ENCODE measurements at regions not wholly inside any gene's neighbourhood (a gene's known extent, or its start where the extent isn't known, plus 50 kb on each side); places are given as distances from the start of the nearest gene placed in this dataset.
"Not testable (repeated sequence)": the region's sequence is repeated elsewhere in the genome, so short reads cannot be mapped to it uniquely, and the experiment has no call there.

DNA sequence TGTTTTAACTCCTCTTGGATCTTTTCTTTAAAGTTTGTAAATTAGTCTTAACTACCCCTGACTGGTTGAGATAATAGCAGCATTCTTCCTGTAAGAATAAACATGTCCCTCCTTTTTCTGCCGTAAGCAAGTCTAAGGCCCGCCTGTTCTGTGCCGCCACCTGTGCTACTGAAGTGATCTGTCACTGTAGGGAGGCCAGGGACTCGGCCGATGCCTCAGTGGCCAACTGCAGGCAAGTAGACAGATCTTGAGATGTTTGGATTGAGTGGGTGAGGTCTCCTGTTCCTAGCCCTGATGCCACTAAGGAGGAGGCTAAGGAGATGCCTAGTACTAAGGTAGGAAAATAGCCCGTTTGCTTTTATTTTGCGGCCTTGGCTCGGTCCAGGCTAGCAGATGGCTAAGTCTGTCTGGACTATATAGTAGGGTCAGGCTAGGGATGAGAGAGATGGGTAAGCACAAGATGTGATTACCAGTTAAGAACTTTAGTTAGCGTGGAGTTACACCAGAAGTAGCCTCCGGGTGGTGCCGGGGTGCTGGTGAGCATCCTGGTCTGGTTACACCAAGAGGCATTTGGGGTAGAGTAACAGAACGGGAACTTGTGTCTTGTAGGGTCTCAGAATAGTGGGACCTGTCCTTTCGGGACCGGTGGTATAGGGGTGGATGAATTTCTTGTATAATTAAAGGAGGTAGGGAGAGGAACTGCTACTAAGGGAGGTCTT lies 584.2 kb downstream of the SUCLG1 start:
- DNase-seq (ENCODE audit: low read depth): no peak

DNA sequence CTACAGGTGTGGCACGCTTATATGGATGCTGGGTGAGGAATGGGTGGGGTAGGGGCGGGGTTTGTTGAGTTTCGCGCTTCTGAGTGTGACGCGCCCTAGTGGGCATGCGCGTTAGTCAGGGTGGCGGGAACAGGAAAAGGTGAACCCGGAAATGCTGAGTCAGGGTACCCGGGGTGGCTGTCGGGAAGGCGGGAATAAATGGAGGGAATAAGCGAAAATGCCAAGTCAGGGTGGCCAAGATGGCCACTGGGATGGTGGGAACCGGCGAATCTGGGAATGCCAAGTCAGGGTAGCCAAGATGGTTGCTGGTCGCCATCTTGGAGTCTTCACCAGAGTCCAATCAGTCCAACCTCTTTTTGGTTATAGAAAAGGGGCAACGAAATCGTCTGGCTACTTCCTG lies 585.0 kb downstream of the SUCLG1 start:
- no peak for DNase-seq (ENCODE audit: low read depth)

DNA sequence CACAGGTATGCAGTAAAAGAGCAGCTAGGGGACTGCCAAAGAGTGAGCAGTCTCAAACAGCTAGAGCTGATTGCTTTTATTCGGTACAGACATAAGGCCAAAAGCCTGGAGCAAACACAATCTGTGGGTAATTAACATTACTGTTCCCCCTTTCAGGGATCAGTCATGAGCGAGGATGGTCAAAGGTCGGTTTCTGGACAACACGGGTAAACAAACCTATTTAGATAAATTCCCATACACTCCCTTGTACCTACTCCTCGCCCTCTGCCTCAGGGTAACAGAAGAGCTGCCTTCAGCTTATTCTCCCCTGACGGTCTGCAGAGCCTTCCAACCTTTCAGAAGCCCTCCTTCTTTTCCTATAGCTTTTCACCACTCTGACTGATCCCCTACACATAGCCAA lies 586.0 kb downstream of the SUCLG1 start:
- DNase-seq (ENCODE audit: low read depth): no peak

GRCh38 chr2:83866211-83866610 lies 592.9 kb downstream of the SUCLG1 start:
- no peak for DNase-seq (ENCODE audit: low read depth)

DNA sequence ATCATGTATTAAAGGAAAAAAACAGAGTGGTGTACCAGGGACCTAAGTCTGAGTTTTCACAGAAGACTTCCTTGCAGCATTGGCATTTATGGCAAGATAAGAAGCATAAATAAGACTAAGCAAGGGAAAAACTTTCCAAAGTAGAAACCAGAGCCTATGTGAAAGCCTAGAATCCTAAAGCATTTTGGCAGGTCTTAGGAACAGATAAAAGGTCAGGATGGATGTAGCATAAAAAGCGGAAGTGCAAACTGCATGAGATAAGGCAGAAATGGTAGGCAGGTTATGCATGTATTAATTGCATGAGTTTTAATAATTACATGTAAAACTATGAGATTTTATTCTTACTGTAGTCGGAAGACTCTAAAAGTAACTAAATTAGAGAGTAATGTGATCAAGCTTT lies 596.5 kb downstream of the SUCLG1 start:
- no peak for DNase-seq (ENCODE audit: low read depth)

GRCh38 chr2:83860320-83860719 lies 598.8 kb downstream of the SUCLG1 start:
- DNase-seq (ENCODE audit: low read depth): no peak

- DNase-seq (ENCODE audit: low read depth): no peak
These were observed 599.5 kb downstream of the SUCLG1 start for GRCh38 chr2:83859553-83859952.

DNA sequence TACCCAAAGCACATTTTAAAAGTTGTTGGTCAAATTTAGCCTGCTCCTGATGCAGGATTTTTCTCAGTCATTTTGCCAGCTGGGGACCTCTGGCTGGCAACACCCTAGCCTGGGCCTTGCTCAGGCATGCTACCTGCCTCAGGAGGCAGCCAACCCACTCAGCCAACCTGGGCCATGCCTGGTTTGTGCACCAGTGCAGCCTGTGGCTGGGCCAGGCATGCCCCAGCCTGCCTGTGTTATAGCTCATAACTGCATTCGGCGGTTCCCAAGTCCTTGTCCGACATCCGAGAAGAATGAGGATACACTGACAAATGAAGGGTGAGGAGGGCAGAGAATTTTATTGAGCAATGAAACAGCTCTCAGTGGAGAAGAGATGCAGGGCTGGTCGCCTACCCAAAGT lies 608.0 kb downstream of the SUCLG1 start:
- DNase-seq (ENCODE audit: low read depth): no peak

GRCh38 chr2:83850071-83850725 lies 608.9 kb downstream of the SUCLG1 start:
- DNase-seq (ENCODE audit: low read depth): no peak

DNA sequence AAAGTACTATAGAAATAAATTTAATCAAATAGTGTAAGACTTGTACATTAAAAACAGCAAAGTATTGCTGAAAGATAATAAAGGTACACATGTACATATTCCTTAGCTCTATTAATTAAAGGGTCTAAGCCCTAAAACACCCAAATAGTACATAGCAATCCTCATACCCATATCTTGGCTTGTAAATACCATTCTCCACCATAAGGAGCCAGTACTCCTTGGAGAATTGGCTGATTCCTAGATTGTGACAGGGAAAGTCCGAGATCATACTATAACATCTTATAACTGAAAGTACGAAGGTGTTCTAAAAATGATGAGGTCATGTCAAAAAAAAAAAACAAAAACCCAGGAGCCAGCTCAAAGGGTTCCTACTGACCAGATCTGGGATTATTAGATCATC lies 614.6 kb downstream of the SUCLG1 start:
- DNase-seq (ENCODE audit: low read depth): no peak

DNA sequence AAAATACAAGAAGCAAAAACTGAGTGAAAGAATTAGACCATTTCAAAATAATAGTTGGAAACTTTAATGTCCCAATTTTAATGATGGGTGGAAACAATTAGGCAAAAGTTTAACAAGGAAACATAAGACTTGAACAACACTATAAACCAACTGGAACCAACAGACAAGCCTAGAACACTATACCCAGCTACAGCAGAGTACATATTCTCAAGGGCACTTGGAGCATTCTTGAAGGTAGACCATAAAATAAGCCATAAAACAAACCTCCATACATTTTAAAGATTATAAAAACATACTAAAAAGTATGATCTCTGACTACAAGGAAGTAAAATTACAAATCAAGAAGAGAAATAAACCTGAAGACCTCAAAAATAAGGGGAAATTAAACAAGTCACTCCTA lies 616.7 kb downstream of the SUCLG1 start:
- DNase-seq (ENCODE audit: low read depth): no peak

DNA sequence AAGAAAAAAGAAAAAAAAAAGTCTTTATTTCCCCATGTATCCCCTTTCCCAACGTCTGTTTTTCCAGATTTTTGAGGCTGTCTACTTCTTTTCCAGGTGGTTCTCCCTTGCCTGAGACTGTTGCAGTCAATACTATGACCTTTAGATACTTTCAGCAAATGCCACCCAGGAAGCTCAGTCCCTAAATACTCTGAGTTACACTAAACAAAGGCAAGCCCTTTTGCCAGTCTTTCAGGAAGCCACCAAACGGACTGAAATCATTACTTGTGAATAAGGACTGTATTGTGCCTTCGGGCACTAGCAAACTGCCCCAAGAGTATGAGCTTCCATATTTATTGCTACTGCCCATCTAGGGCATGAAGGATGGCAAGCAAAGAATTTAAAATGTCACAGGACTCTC lies 621.3 kb downstream of the SUCLG1 start:
- DNase-seq (ENCODE audit: low read depth): no peak

DNA sequence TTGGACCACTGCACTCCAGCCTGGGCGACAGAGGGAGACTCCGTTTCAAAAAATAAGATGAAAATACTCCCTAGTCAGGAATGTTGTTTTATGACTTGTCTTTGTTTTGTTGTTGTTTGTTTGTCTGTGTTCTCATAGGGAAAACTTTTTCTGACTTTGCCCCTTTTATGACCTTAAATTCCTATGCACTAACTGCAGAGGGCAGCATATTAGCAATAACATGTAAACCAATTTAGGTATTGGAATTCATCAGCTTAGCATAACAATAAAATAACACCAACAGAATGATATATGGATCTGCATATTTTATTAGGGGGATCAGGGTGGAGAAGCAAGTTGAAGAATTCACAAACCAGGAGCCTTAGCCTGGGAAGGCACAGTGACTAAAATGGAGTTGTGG lies 631.5 kb downstream of the SUCLG1 start:
- DNase-seq (ENCODE audit: low read depth): no peak

- no peak for DNase-seq (ENCODE audit: low read depth)
These were observed 632.5 kb downstream of the SUCLG1 start for GRCh38 chr2:83826577-83826976.

- DNase-seq (ENCODE audit: low read depth): no peak
These were observed 635.9 kb downstream of the SUCLG1 start for GRCh38 chr2:83823229-83823628.

DNA sequence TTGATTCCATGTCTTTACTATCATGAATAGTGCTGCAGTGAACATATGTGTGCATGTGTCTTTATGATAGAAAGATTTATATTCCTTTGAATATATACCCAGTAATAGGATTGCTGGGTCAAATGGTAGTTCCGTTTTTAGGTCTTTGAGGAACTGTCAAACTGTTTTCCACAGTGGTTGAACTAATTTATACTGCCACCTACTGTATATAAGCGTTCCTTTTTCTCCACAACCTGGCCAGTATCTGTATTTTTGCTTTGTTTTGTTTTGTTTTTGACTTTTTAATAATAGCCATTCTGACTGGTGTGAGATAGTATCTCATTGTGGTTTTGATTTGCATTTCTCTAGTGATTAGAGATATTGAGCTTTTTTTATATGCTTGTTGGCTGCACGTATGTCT lies 641.6 kb downstream of the SUCLG1 start:
- DNase-seq (ENCODE audit: low read depth): no peak

DNA sequence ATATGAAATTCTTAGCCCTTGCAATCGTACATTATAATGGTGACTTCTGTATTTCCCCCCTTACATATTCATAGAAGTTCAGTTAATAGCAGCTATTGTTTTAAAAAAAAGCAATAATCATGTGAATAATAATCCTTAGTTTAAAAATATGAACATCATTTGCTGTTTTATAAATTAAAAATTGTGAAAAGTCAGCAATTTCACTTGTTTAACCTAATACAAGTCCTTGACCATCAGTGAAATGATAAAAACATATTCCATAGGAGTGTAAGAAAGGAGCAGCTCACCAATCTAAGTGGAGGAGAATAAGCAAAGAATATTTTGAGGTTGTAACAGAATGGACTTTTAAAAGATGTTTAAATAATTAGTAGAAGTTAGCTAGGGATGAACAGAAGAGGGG lies 650.2 kb downstream of the SUCLG1 start:
- no peak for DNase-seq (ENCODE audit: low read depth)

DNA sequence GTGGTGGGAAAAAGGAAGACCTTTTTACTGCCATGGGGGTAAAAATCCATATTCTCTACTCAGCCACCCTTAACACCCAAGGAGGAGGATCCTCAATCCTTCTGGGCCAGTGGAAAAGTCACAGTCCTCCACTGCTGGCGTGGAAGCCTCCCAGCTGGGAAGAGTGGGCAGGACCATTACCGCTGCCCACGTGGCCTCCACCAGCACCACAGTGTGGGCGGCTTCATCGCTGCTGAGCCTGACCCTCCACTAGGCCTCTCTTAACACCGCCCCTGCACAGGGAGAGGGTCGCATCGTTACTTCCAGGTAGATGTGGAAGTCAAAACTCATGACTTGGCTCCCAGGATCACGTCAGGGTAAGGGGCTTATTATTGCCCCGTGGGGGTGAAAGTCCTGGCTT lies 656.5 kb downstream of the SUCLG1 start:
- no peak for DNase-seq (ENCODE audit: low read depth)

- DNase-seq (ENCODE audit: low read depth): no peak
These were observed 663.3 kb downstream of the SUCLG1 start for GRCh38 chr2:83795777-83796176.

DNA sequence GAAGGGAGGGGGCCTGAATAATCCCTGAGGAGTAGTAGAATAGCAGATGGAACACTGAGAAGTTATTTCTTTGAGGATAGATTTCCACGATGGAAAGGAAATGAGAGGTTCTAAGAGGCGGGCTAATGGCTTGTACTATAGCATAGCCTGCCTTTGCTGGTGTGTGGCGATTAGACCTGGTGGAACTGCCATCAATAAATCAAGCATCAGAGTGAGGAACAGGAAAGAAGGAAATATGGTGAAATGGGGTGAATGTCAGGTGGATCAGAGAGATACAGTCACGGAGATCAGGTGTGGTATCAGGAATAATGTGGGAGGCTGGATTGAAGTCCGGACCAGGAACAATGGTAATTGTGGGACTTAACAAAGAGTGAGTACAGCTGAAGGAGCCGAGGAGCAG lies 668.6 kb downstream of the SUCLG1 start:
- DNase-seq (ENCODE audit: low read depth): not testable (repeated sequence)

DNA sequence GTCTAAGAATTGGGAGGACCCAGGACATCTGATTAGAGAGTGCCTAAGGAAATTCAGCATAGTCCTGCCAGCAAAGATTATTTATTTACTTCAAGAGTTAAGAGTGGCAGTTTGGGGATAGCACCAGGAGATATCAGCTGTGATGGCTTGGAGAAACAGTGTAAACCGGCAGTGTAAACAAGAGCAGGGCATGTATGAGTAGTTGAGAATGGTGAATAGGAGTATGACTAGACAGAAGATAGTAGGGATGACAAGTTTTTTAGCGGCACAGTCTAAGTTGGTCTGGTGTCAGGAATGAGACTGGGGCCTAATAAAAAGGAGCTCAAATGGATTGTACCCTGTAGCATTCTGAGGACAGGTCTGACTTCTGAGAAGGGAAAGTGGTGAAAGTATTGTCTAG lies 669.4 kb downstream of the SUCLG1 start:
- not testable (repeated sequence) for DNase-seq (ENCODE audit: low read depth)

- DNase-seq (ENCODE audit: low read depth): not testable (repeated sequence)
These were observed 670.0 kb downstream of the SUCLG1 start for GRCh38 chr2:83788938-83789566.

GRCh38 chr2:83787189-83787588 lies 671.9 kb downstream of the SUCLG1 start:
- DNase-seq (ENCODE audit: low read depth): no peak

DNA sequence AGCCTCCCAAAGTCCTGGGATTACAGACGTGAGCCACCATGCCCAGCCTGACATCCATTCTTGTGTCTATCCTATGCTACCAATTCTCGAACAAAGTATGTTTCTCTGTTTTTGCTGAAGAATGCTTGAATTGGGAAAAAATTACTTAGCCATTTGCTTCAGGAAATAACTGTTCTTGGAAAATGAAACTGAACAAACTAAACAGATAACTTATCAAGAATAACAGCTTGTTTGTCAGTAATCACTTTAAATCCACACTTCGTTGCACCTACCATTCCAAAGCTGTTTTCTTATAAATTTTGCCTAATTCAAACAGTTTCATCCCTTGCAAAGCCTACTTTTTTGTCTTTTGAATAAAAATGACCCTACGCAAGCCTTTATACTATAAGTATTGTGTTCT lies 672.9 kb downstream of the SUCLG1 start:
- DNase-seq (ENCODE audit: low read depth): no peak
